ENCODE measurements at regions not wholly inside any gene's neighbourhood (a gene's known extent, or its start where the extent isn't known, plus 50 kb on each side); places are given as distances from the start of the nearest gene placed in this dataset.

- H3K9ac ChIP-seq (ENCODE audit: low read length) = no peak overlapping the region
- no peaks in the 10 kb centered on the region for H3K79me2 ChIP-seq (ENCODE audit: low read length)
- no peak for DNase-seq
- H3K9me2 ChIP-seq (replicated peaks; ENCODE audit: insufficient read depth, low read length) = no peaks in the 10 kb centered on the region; the same call in 1 of the 2 replicates
- H3K9me3 ChIP-seq (ENCODE audit: low read length) = peaks cover 19% of the 10 kb centered on the region
- no peak overlapping the region for H2AFZ ChIP-seq (ENCODE audit: low read length)
- H3K4me1 ChIP-seq (ENCODE audit: low read length) = no peaks in the 10 kb centered on the region
- no peak overlapping the region for H3K4me2 ChIP-seq (ENCODE audit: low read depth, low read length, poor library complexity, severe bottlenecking)
- no peak overlapping the region for H3K4me3 ChIP-seq (ENCODE audit: low read length)
- H3K27me3 ChIP-seq (ENCODE audit: low read length) = no peaks in the 10 kb centered on the region
- H4K20me1 ChIP-seq (ENCODE audit: insufficient read depth, low read depth, low read length) = no peaks in the 10 kb centered on the region
- H3K36me3 ChIP-seq (ENCODE audit: insufficient read depth, low read length) = no peaks in the 10 kb centered on the region
- no peak overlapping the region for H3K27ac ChIP-seq (ENCODE audit: low read length)
Measured at GRCh38 chr2:142316049-142316448, 185.2 kb upstream of the LRP1B start.

GRCh38 chr2:142315346-142315745 is 184.5 kb upstream of the LRP1B start:
- no peaks in the 10 kb centered on the region for H3K79me2 ChIP-seq (ENCODE audit: low read length)
- H3K27me3 ChIP-seq (ENCODE audit: low read length) = no peaks in the 10 kb centered on the region

DNA sequence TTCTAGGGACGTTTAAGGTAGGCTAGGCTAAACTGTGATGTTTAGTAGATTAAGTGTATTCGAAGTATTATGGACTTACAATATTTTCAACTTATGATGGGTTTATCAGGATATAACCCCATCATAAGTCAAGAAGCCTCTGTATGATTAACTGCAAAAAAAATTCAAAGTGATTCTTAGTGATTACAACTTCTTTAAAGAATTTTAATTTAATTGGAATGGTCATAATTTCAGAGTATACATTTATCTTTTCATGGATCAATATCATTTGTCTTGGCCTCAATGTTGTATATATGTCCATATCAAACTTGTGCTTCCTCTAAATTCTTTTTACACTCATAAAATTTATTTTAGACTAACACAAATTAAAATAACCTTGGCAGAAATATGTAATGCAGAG is 183.3 kb upstream of the LRP1B start:
- no peak for DNase-seq
- Histone ChIP-seq H3K9me3 (ENCODE audit: low read length) (peaks cover 17% of the 10 kb centered on the region), H3K27me3 (ENCODE audit: low read length) (no peaks in the 10 kb centered on the region), H4K20me1 (ENCODE audit: insufficient read depth, low read depth, low read length) (no peaks in the 10 kb centered on the region), H3K4me1 (ENCODE audit: low read length) (no peaks in the 10 kb centered on the region), H3K9ac (ENCODE audit: low read length) (no peak overlapping the region), H3K79me2 (ENCODE audit: low read length) (no peaks in the 10 kb centered on the region), H2AFZ (ENCODE audit: low read length) (no peak overlapping the region), H3K27ac (ENCODE audit: low read length) (no peak overlapping the region), H3K9me2 (replicated peaks; ENCODE audit: insufficient read depth, low read length) (no peaks in the 10 kb centered on the region), H3K36me3 (ENCODE audit: insufficient read depth, low read length) (no peaks in the 10 kb centered on the region), H3K4me2 (ENCODE audit: low read depth, low read length, poor library complexity, severe bottlenecking) (no peak overlapping the region), H3K4me3 (ENCODE audit: low read length) (no peak overlapping the region)

More at GRCh38 chr2:142315346-142315745, 184.5 kb upstream of the LRP1B start:
- Histone ChIP-seq H3K4me2 (ENCODE audit: low read depth, low read length, poor library complexity, severe bottlenecking) (no peak overlapping the region), H3K9me3 (ENCODE audit: low read length) (peaks cover 19% of the 10 kb centered on the region), H3K4me3 (ENCODE audit: low read length) (no peak overlapping the region), H3K36me3 (ENCODE audit: insufficient read depth, low read length) (no peaks in the 10 kb centered on the region), H3K4me1 (ENCODE audit: low read length) (no peaks in the 10 kb centered on the region), H4K20me1 (ENCODE audit: insufficient read depth, low read depth, low read length) (no peaks in the 10 kb centered on the region), H3K9me2 (replicated peaks; ENCODE audit: insufficient read depth, low read length) (no peaks in the 10 kb centered on the region; the same call in 1 of the 2 replicates), H3K27ac (ENCODE audit: low read length) (no peak overlapping the region), H3K9ac (ENCODE audit: low read length) (no peak overlapping the region), H2AFZ (ENCODE audit: low read length) (no peak overlapping the region)
- DNase-seq = no peak

GRCh38 chr2:142310530-142310929 is 179.7 kb upstream of the LRP1B start:
- no peak overlapping the region for H3K4me2 ChIP-seq (ENCODE audit: low read depth, low read length, poor library complexity, severe bottlenecking)
- no peak overlapping the region for H2AFZ ChIP-seq (ENCODE audit: low read length)
- no peak for DNase-seq
- H3K4me1 ChIP-seq (ENCODE audit: low read length) = no peaks in the 10 kb centered on the region
- H3K36me3 ChIP-seq (ENCODE audit: insufficient read depth, low read length) = no peaks in the 10 kb centered on the region
- H3K27ac ChIP-seq (ENCODE audit: low read length) = no peak overlapping the region
- H3K9me2 ChIP-seq (replicated peaks; ENCODE audit: insufficient read depth, low read length) = no peaks in the 10 kb centered on the region
- no peaks in the 10 kb centered on the region for H3K27me3 ChIP-seq (ENCODE audit: low read length)
- H3K79me2 ChIP-seq (ENCODE audit: low read length) = no peaks in the 10 kb centered on the region
- H4K20me1 ChIP-seq (ENCODE audit: insufficient read depth, low read depth, low read length) = no peaks in the 10 kb centered on the region
- H3K4me3 ChIP-seq (ENCODE audit: low read length) = no peak overlapping the region
- H3K9me3 ChIP-seq (ENCODE audit: low read length) = peaks cover 20% of the 10 kb centered on the region
- no peak overlapping the region for H3K9ac ChIP-seq (ENCODE audit: low read length)

- Histone ChIP-seq H3K4me3 (ENCODE audit: low read length) (no peak overlapping the region), H3K4me1 (ENCODE audit: low read length) (no peaks in the 10 kb centered on the region)
Measured at GRCh38 chr2:142308744-142309143, 177.9 kb upstream of the LRP1B start.

DNA sequence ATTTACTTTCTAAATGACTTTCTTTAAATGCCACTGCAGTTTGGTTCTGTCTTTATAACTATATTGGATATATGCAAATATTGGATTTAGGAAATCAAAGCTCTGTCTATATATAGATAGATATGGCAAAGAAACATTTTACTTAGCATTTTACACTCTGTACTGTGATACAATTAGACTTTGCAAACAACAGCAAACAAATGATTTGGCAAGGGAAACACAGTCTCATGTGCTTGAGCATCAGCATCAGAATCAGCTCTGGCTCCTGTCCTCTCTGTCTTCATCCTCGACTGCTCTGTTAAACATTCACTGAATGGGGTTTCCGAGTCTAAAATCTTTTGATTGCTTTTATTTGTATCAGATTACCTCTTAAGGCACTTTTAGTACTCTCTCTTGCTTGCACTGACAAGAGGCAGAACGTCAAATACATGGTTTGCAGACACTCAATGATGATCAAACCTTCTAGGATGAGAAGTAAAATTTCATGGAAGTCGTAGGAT is 176.8 kb upstream of the LRP1B start:
- Histone ChIP-seq H3K36me3 (ENCODE audit: insufficient read depth, low read length) (no peaks in the 10 kb centered on the region), H3K9me3 (ENCODE audit: low read length) (peaks cover 9% of the 10 kb centered on the region; the same call in 1 of the 2 replicates), H4K20me1 (ENCODE audit: insufficient read depth, low read depth, low read length) (no peaks in the 10 kb centered on the region), H3K27me3 (ENCODE audit: low read length) (no peaks in the 10 kb centered on the region), H3K9ac (ENCODE audit: low read length) (no peak overlapping the region), H3K4me3 (ENCODE audit: low read length) (no peak overlapping the region), H2AFZ (ENCODE audit: low read length) (no peak overlapping the region), H3K79me2 (ENCODE audit: low read length) (no peaks in the 10 kb centered on the region), H3K4me1 (ENCODE audit: low read length) (no peaks in the 10 kb centered on the region), H3K27ac (ENCODE audit: low read length) (no peak overlapping the region), H3K4me2 (ENCODE audit: low read depth, low read length, poor library complexity, severe bottlenecking) (no peak overlapping the region), H3K9me2 (replicated peaks; ENCODE audit: insufficient read depth, low read length) (no peaks in the 10 kb centered on the region)
- DNase-seq = no peak

More at GRCh38 chr2:142308744-142309143, 177.9 kb upstream of the LRP1B start:
- Histone ChIP-seq H4K20me1 (ENCODE audit: insufficient read depth, low read depth, low read length) (no peaks in the 10 kb centered on the region), H3K27me3 (ENCODE audit: low read length) (no peaks in the 10 kb centered on the region), H3K27ac (ENCODE audit: low read length) (no peak overlapping the region), H3K9ac (ENCODE audit: low read length) (no peak overlapping the region), H2AFZ (ENCODE audit: low read length) (no peak overlapping the region), H3K36me3 (ENCODE audit: insufficient read depth, low read length) (no peaks in the 10 kb centered on the region), H3K4me2 (ENCODE audit: low read depth, low read length, poor library complexity, severe bottlenecking) (no peak overlapping the region), H3K79me2 (ENCODE audit: low read length) (no peaks in the 10 kb centered on the region), H3K9me2 (replicated peaks; ENCODE audit: insufficient read depth, low read length) (no peaks in the 10 kb centered on the region), H3K9me3 (ENCODE audit: low read length) (peaks cover 15% of the 10 kb centered on the region)
- no peak for DNase-seq

DNA sequence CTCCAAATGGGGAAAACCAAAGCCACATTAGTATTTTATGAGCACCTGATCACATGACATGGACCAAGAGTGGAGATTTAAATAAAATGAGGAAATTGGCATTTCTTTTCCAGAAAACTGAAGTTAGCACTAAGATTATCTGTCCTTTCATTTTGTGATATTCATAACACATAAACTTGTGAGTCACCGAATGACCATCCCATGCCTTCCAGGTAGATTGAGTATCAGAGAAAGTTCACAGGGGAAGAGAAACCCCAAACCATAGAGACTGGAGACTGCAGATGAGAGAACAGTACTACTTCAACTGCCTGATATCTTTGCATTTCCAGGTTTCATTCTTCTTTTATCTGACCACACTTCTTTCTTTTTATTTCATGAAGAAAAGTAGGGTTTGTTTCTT is 176.3 kb upstream of the LRP1B start:
- DNase-seq = no peak
- H3K4me3 ChIP-seq (ENCODE audit: low read length) = no peak overlapping the region
- H3K9ac ChIP-seq (ENCODE audit: low read length) = no peak overlapping the region
- no peaks in the 10 kb centered on the region for H4K20me1 ChIP-seq (ENCODE audit: insufficient read depth, low read depth, low read length)
- H3K27me3 ChIP-seq (ENCODE audit: low read length) = no peaks in the 10 kb centered on the region
- H3K4me2 ChIP-seq (ENCODE audit: low read depth, low read length, poor library complexity, severe bottlenecking) = no peak overlapping the region
- H3K27ac ChIP-seq (ENCODE audit: low read length) = no peak overlapping the region
- no peaks in the 10 kb centered on the region for H3K79me2 ChIP-seq (ENCODE audit: low read length)
- no peak overlapping the region for H2AFZ ChIP-seq (ENCODE audit: low read length)
- no peaks in the 10 kb centered on the region for H3K36me3 ChIP-seq (ENCODE audit: insufficient read depth, low read length)
- H3K9me3 ChIP-seq (ENCODE audit: low read length) = peaks cover 9% of the 10 kb centered on the region; the same call in 1 of the 2 replicates
- no peaks in the 10 kb centered on the region for H3K9me2 ChIP-seq (replicated peaks; ENCODE audit: insufficient read depth, low read length)
- H3K4me1 ChIP-seq (ENCODE audit: low read length) = no peaks in the 10 kb centered on the region

DNA sequence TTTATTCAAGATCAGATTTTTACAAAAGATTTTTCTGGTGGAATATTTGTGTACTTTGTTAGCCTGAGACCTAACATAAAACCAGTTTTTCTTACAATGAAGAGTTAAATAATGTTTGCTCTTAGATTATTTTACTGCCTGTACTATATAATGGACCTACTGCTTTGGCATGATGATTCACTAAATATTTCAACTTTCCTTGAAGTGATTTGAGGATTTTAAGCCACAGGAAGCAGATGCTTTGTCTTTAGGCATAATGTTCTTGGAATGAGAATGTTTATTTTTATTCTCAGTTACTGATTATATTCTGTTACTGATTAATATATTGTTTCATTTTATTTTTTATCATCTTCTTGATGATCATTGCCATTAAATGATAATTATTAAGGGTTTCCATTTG is 175.3 kb upstream of the LRP1B start:
- Histone ChIP-seq H3K9ac (ENCODE audit: low read length) (no peak overlapping the region), H3K27me3 (ENCODE audit: low read length) (no peaks in the 10 kb centered on the region), H3K4me2 (ENCODE audit: low read depth, low read length, poor library complexity, severe bottlenecking) (no peak overlapping the region), H3K9me3 (ENCODE audit: low read length) (peaks cover 9% of the 10 kb centered on the region), H3K9me2 (replicated peaks; ENCODE audit: insufficient read depth, low read length) (no peaks in the 10 kb centered on the region), H3K36me3 (ENCODE audit: insufficient read depth, low read length) (no peaks in the 10 kb centered on the region), H3K79me2 (ENCODE audit: low read length) (no peaks in the 10 kb centered on the region), H3K4me3 (ENCODE audit: low read length) (no peak overlapping the region), H2AFZ (ENCODE audit: low read length) (no peak overlapping the region), H4K20me1 (ENCODE audit: insufficient read depth, low read depth, low read length) (no peaks in the 10 kb centered on the region), H3K4me1 (ENCODE audit: low read length) (no peaks in the 10 kb centered on the region), H3K27ac (ENCODE audit: low read length) (no peak overlapping the region)
- no peak for DNase-seq

GRCh38 chr2:142300517-142300916 is 169.7 kb upstream of the LRP1B start:
- no peaks in the 10 kb centered on the region for H3K9me2 ChIP-seq (replicated peaks; ENCODE audit: insufficient read depth, low read length)

More at GRCh38 chr2:142300517-142300916, 169.7 kb upstream of the LRP1B start:
- no peak for DNase-seq
- Histone ChIP-seq H4K20me1 (ENCODE audit: insufficient read depth, low read depth, low read length) (no peaks in the 10 kb centered on the region), H2AFZ (ENCODE audit: low read length) (no peak overlapping the region), H3K36me3 (ENCODE audit: insufficient read depth, low read length) (no peaks in the 10 kb centered on the region), H3K4me2 (ENCODE audit: low read depth, low read length, poor library complexity, severe bottlenecking) (no peak overlapping the region), H3K9me3 (ENCODE audit: low read length) (peaks cover 7% of the 10 kb centered on the region; the same call in 1 of the 2 replicates), H3K79me2 (ENCODE audit: low read length) (no peaks in the 10 kb centered on the region), H3K27me3 (ENCODE audit: low read length) (no peaks in the 10 kb centered on the region), H3K9ac (ENCODE audit: low read length) (no peak overlapping the region), H3K4me1 (ENCODE audit: low read length) (no peaks in the 10 kb centered on the region), H3K27ac (ENCODE audit: low read length) (no peak overlapping the region), H3K4me3 (ENCODE audit: low read length) (no peak overlapping the region)

All from Karpas-422 (cell line).